Hematopoietic multipotent progenitor cell treated with erythropoietin and hydrocortisone succinate and interleukin-3 and kit ligand, for 15 days (in vitro differentiated cells): ENCODE measurements at regions not wholly inside any gene's neighbourhood (a gene's known extent, or its start where the extent isn't known, plus 50 kb on each side); places are given as distances from the start of the nearest gene placed in this dataset.
A peak's percentile ranks its signal among the peaks of the same experiment; 100 is the strongest.

Source experiments
- DNase-seq: peaks from one replicate; pipeline ENCODE4 v3.0.0-alpha.2; 2015; ENCODE audit warnings: low spot score

DNA sequence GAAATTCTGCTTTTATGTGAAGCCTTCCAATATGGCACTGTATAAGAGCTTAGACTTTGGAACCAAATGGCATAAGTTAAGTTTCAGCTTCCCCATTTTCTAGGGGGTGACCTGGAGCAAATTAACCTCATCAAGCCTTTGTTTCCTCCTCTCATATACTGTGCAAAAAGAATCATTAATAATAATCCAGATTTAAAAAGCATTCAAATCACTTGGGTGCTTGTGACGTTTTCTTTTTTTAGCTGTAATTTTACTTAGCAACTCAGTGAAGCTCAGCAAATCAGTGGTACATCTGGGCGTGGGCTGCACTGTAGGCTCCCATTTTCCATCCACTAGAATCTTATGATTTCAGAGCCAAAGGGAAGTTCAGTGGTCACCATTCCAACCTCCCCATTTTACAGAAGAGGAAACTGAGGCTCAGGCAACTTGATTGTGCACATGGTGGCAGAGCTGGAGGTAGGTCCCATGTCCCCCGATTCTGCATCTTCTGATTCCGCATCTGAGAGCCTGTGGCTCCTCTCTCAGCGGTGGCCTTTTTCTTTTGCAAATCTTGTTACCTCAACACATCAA lies 131.2 kb downstream of the SNAPC1 start:
- no peak for DNase-seq

DNA sequence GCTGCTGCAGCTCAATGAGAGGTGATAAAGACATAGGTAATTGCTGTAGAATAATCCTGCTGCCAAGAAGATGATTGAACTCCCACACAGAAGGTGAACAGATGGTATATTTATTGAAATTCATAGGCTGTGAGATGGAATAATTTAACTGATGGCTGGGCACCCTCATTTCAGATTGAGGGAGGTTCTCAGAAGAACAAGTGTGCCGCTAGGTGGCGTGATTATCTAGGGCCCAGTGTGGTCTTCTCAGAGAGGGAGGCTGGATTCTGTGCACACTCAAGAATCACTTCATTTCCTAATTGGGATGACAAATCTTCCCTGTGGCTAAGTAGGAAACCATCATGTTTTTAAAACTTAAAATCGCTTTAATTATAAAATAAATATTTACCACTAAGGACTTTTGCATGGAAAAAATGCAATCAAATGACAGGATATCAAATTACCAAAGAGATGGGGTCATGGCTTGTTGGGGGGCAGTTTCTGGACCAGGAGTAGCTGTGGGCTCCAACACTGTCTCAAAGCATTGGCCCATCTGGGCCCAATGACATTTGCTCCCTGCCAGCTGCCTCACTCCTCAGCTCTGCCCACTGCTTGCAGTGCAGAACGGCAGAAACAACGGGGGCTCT lies 132.3 kb downstream of the SNAPC1 start:
- DNase-seq: peak; percentile 24

DNA sequence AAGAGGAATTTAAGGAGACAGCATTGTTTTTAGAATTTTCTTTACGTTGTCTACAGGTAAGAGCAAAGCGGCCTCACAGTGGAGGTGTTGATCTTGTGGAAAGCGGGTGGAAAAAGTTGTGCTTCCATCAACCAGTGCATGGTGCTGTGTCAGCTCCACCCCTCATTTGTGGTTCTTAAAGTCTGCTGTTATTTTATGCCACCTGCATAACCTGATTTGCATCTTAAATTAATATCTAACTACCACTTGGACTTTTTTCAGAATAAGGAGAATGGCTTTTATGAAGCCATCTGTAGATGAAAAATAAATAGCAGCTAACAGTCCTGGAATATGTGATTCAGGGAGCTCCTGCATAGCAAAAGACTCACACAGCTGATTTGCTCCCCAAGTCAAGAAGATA lies 135.1 kb downstream of the SNAPC1 start:
- DNase-seq: no peak

DNA sequence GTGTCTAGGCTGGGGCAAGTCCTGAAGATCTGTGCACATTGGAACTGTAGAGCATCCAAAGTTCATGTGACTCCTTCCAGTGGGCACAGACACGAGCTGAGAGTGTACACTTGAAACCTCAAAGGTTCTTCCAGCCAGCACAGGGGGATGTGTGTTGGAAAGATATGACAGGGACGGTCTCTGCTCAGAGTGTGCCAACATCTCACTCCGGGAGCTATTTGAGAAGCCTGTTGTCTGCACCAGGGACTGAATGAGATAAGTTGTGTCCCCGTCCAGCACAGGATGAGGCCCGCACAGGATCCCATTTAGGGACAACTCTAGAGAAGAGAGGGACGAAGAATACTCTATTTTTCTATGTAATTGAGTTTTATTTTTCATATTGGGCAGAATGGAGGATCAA lies 136.3 kb downstream of the SNAPC1 start:
- no peak for DNase-seq

DNA sequence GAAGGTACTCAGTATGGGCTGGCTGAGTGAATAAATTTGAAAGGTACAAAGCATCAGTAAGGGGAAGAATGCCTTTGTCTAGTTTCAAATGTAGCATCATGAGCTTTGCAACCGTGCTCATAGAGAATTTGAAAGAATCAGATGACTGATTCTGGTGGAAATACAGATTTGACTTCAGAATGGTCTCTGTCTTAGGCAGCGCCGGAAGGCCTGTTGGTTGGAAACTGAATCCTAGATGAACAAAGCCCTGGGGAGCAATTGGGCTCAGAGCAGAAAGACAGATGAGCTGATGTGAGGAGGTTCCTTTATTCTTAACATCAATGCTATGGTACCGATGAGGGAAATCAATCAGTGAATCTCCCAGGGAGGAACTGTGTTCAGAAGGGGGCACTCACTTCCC lies 137.3 kb downstream of the SNAPC1 start:
- no peak for DNase-seq

DNA sequence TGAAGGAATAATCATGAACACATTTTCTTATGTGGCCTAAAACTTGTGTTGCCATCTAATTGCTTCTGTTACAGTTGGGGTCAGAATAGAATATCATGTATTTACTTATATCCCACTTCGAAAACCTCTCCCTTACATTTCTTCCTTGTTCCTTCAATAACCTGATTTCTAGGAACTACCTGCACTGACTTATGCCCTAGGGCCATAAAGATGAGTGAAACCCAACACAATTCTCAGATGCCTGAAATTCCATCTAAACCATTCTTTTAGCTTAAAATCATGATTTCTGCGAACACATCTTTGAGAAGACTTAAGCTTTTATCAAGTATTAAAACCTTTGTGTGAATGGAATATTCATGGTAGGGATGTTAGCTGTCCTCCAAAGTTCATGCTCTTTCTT lies 142.7 kb downstream of the SNAPC1 start:
- no peak for DNase-seq

DNA sequence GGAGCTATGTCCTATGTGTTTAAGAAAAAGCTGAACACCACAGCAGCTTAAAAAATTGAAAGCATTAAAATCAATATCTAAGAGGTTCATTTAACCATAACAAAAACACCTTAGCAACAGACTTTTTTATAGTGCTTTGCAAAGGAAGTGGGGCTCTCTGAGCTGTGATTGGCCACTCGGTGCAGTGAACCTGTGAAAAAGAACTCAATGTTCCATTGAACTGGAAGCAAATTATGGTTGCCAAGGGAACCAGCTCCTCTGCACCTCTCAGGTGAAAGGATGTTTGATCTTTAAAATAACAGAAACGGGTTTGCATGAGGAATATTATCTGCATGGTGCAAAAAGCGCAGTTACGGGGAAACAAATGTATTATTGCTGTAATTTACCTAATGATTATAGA lies 149.4 kb downstream of the SNAPC1 start:
- no peak for DNase-seq

DNA sequence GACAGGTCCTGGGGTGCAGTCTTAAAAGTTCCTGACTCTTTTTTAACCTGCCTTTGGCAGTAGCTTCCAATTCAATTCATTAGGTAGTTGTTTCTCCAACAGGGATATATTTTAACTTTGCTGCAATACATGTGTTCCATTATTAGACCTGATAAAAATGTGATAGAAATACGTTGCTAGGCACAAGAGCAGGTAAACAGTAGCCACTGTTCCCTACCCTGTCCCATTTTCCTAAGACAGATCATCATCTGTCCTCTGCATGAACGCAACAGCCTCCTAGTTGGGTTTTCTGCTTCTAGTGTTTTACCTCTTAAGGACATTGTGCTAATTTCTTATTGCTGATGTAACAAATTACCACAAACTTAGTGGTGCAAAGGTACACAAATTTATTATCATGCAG lies 156.8 kb downstream of the SNAPC1 start:
- no peak for DNase-seq

DNA sequence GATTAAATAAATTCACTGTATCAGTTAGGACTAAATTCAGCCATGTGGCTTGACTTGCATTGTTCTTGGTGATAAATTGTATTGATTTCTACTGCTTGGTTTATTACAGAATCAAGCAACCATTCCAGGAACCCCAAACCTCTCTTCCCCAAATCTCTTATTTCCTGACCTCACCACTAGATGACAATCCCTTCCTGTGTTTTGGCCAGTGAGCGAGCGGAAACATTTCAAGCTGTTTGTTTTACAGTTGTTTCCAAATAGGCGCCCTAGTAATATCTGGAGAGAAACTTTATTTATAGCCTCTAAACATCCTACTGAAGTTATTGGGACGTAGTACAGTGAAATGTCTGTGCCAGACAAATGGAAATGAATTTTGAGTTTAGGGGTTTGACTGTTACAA lies 161.1 kb downstream of the SNAPC1 start:
- no peak for DNase-seq

DNA sequence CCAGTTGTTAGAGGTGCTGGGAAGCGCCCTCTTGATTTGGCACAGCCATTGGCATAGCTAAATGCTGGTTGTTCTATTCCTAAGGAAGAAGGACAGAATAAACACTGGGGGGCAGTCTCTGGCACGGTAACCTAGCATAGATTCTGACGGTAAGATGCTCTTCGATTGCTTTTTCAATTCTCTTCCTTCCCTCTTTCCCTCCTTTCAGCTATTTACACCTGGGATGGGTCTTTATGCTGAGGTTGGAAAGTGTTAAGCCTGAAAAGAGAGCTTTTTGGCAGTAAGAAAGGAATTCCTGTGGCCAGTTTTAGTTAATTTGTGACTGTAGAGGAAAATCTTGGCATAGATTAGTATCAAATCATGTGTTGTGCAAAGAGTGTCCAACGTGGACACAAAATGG lies 162.8 kb downstream of the SNAPC1 start:
- DNase-seq: no peak

DNA sequence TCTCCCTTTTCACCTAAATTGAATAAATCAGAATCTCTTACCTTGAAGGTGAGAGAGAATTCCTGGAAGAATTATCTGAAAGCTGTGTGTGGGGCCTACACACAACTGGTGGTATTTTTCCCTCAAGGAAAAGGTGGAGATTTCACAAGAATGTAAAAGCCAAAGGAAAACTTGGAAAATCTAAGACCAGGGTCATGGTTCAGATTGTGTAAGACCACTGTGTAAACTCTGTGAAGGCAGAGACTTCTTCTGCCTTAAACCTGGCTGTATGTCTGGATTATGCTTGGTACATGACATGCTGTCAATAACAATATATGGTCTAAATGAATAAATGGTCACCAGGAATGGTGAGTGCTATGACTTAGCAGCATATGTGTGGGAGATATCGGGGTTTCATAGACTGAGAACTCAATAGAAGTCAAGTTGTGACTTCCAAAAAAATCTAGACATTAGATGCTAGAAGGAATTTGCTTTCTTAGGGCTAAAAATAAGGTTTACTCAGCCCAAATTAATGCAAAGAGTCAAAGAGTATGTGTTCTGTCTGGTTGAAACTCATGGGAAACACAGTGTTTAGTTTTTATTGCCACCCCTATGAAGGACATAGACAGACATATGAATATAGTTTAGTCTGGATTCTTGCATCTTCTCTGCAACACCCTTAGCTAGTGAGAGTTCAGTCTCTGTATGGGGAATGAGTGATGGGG lies 163.7 kb downstream of the SNAPC1 start:
- no peak for DNase-seq

DNA sequence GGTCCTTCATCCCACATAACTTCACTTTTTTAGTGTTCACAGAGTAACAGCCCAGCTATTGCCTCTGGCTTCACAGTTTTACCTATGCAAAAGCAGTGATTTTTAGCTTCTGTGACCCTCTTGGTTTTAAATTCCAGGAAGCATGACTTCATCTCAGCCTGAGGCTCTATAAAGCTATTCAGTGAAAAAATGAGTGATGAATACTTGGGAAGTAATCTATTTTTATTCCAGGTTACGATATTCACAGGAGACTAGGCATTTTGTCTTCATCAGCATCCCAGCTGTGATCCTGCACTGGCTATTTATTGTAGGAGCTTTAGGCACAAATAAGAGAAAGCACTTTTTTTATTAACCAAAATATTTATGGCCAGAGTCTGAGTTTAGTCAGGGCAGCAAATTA lies 164.8 kb downstream of the SNAPC1 start:
- DNase-seq: no peak

DNA sequence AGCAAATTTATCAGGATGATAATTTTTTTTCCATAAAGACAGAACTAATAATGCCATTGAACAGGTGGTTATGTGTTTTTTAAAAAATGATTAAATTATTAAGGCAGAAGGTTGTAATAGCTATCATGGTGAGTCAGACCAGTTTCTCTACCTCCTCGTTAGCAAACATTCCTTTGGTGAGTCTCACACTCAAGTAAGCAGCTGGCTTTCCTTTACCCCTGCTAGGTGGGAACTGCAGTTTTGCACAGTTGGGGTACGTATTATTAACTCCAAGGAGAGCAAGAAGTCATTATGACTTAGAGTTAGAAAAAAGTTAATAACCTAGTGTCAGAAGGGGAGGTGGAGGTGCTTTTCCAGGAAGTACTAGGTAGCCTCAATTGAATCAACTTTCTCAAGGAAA lies 165.3 kb downstream of the SNAPC1 start:
- DNase-seq: no peak

DNA sequence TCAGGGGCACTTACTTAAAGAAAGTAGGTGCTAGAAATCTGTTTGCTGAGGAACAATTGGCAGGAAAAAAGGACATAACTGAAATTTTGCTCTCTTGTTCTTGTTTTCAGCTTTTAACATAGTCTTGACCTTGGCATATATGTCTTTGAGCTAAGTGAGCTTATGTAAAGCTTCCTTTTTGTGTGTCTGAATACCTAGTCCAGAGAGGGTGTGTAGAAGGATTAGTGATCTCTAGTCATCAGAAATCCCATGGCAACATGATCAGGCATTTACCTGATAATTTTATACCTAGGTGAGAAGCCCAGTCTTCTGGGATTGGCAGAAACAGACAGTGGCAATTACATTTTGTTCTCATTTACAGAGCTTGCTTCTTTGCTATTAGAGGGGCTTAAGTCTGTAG lies 166.1 kb downstream of the SNAPC1 start:
- no peak for DNase-seq

DNA sequence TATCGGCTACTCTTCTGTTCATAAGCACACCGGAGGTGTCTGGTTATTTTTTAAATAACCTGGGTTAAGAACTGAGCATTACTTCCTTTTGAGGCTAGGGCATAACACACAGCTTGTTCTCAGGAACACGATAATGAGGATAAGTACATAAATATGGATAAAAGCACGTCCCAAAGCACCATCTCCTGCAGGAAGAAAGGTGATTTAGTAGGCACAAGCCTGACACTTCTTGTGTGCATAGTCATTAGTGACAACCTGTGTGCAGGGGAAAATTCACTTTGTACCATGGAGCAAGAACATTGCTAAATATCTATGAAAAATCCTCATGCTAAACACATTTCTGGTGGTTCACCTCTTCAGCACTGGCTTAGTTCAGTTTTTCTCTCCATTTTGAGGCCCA lies 166.5 kb downstream of the SNAPC1 start:
- DNase-seq: no peak

DNA sequence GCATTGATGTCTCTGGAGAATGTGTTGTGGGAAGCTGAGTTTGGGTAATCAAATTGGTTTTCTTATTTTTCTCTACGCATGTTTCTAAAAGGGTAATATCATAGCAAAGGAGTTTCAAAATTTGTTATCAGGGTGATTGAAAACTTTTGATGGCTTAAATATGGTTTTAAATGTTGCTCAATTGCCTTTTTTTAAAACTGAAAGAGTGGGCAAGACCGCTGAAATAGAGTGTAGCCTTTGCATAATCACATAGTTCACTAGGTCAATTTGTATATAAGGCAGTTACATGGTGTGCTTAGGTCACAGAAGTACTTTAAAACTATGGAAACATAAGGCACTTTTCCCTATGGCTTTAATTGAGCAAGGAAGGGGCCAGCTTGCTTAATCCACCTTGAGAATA lies 167.4 kb downstream of the SNAPC1 start:
- DNase-seq: no peak

DNA sequence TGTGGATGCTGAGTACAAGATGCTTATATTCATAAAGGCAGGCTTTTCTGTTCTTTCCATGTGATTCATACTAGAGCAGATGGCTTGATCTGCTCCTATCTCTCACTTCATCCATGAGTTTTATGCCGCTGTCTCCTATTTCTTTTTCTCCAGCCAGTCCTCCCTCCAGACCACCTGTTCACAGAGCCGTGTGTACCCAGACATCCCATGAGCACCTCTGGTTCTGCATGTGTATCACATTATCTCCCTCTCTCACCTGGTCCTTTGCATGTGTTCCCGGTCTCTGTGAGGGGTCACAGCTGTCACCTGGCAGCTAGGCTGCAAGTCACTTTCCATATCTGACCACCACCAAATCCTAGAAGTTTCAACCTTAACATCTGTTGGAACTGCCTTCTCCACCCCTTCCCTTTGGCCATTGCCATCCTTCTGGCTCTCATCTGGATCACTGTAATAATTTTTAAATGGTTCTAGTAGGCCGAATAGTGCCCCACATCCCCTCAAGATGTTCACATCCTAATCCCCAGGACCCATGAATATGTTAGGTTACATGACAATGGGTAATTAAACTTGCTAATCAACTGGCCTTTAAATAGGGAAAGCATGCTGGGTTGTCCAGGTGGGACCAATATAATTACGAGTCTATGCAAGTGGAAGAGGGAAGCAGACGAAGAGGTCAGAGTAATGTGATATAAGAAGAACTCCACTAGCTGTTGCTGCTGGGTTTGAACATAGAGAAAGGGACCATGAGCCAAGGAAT lies 168.1 kb downstream of the SNAPC1 start:
- DNase-seq: no peak

DNA sequence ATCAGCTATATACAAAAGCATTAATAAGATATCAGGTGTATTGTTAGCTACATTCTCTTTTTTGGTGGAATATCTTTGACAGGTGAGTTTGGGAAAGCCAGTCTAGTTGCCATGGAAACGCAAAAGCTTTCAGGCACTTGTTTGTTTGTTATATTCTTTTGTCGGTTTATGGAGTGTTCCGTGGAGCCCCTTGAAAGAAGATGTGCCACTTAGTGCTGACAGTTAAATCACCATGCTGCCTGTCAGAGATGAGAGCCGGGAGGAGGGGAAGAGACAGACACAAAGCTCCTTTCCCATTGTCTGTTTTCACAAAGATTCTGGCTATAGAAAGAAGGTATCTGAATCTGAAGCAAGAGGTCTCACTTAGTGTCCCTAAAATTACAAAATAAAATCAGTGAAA lies 170.8 kb downstream of the SNAPC1 start:
- DNase-seq: no peak

DNA sequence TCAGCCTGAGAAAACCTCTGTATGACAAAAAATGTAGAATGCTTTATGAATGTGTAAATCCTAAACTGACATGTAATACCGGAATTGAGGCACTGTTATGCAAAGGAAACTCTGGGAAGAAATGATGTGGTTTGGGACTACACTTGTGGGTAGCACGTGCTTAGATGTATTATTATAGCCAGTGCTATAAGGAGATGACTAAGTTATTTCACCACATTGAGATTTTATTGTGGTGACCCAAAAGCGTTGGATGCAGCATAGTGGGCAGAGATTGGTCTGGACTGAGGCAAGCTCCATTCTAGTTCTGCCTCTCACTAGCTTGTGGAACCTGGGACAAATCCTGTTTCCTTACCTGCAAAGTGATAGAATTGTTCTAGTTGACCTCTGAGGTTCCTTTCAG lies 172.2 kb downstream of the SNAPC1 start:
- no peak for DNase-seq

DNA sequence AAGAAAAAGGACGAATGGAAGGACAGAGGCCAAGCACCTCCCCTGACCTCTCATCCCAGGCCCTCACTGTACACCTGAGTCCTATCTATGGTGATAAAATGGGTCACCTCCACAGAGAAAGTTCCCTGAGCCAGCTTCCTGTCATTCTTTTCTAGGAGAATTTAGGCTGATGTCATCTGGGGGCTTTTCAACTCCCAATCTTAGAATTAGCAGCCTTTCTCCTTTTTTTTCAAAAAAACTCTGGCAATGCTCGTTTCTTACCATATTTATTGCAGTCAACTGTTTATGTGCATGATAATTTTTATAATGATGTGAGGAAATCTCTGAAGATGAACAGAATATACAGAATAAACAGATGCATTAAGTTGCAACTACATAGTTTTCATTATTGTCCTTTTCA lies 177.6 kb downstream of the SNAPC1 start:
- DNase-seq: no peak

DNA sequence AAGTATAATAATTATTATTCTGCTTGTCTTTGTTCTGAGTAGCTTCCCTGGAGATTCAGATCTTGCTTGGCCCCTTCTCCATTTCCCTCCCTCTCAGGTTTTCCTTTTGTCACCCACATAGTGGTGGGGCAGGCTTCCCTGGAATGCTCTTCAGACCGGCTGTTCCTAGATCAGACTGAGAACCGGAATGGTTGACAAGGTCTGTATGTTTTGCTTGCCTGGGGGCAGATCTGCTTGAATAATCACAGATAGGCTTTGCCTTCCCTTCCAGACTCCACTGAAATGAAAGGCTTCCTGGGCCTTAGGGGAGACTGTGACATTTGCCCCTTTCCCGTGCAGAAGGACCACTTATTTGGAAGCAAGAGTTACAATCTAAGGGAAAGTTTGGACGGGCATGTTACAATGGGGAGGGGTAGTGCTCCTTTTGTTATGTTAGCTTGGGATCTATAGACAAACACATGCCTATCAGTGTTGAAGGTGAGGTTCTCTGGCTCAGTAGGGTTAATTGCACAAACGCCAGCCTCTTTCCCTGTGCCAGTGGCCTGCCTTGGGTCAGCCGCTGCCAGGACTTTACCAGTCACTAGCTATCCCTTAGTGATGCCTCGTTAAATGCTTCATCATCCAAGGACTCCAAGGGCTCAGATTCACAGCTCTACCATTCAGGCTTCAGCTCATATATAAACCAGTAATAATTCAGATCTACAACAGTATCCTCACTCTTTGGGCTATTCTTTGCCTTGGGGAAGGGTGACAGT lies 178.6 kb downstream of the SNAPC1 start:
- no peak for DNase-seq

DNA sequence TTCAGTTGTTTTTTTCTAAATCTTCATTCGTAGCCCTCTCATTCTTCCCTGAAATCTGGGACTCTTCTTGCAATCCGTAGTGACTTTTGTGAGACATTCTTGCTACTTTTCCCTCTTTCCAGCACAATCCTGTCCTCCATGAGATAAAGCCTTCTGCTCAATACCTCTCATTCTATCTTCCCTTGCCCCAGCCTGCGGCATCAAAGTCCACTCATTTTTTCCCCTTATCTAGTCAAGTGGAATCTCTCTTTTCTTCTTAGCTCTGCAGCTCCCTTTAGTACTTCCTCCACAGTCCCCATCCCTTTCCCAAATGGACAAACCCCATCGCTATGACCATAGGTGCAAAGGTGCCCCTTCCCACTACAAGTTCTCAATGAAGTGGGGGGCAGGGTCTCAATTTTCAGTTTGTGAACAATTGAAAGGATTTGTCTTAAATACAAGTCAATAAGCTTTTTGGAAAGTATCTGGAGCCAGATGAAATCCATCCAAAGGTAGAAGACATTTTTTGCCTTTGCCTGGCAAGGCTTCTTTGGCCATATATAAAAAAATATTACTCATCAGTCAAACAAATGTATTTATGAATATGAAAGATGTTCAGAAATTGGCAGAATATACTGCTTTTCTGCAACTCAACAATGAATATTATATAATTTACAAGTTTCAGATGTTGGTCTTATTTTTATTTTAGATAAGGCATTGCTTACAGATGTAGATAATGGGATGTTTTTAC lies 179.4 kb downstream of the SNAPC1 start:
- DNase-seq: no peak
